IgD-negative memory B cell (primary cell): ENCODE measurements at regions not wholly inside any gene's neighbourhood (a gene's known extent, or its start where the extent isn't known, plus 50 kb on each side); places are given as distances from the start of the nearest gene placed in this dataset.

Experiments used
- H3K27ac Mint-ChIP-seq, 3 donors: one replicate each; pipeline ENCODE4 v1.8.0; 2020 to 2022; ENCODE audit warnings: mild to moderate bottlenecking in 3 of 3, mixed read lengths in 3 of 3, moderate library complexity in 1 of 3
- H3K27me3 Mint-ChIP-seq: one replicate; pipeline ENCODE4 v1.8.0; 2021; ENCODE audit warnings: mixed read lengths
- H3K36me3 Mint-ChIP-seq: one replicate; pipeline ENCODE4 v1.8.0; 2020; ENCODE audit warnings: mild to moderate bottlenecking, mixed read lengths
- H3K4me1 Mint-ChIP-seq, 3 donors: one replicate each; pipeline ENCODE4 v1.8.0; 2020 to 2022; ENCODE audit warnings: mixed read lengths in 3 of 3, mild to moderate bottlenecking in 1 of 3
- H3K4me3 Mint-ChIP-seq, 4 donors: one replicate each; pipeline ENCODE4 v1.8.0; 2020 to 2022; ENCODE audit warnings: mild to moderate bottlenecking in 4 of 4, mixed read lengths in 4 of 4, moderate library complexity in 3 of 4
- H3K9me3 Mint-ChIP-seq, 3 donors: one replicate each; pipeline ENCODE4 v1.8.0; 2020 to 2021; ENCODE audit warnings: mixed read lengths in 3 of 3, mild to moderate bottlenecking in 1 of 3

DNA sequence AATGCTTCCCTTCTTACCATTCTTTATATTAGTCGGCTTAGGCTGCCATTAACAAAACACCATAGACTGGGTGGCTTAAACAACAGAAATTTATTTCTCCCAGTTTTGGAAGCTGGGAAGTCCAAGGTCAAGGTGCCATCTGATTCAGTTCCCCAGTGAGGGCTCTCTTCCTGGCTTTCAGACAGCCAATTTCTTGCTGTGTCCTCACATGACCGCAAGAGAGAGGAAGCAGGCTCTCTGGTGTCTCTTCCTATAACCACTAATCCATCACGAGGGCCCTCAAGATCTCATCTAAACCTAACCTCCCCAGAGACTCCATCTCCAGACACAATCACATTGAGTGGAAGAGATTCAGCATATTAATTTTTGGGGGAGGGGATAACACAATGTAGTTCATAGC, 193.0 kb upstream of the SGK1 start:
- Mint-ChIP-seq H3K36me3 (peaks cover 1% of the 10 kb centered on the region), H3K9me3 (no peaks in the 10 kb centered on the region), H3K4me3 (no peak overlapping the region), H3K27me3 (no peaks in the 10 kb centered on the region), H3K27ac (no peak overlapping the region), H3K4me1 (peaks cover 3 to 11% (median 4%) of the 10 kb centered on the region in 3 donors)

DNA sequence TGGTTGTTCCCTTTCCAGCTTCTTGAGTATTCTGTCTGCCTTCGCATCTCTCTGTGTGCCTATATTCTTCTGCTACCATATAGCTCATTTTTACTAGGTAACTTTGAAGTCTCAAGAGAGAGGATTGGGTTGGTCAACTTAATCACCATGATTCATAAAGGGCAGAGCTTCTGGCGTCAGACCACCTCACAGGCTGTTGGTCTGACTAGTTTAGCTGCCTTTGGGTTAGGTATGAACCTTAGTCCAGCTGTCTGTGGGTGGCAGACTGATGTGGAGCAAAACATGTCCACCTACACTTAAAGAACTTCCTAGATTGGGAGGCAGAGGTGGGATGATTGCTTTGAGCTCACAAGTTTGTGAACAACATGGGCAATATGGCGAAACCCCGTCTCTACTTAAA, 192.2 kb upstream of the SGK1 start:
- Mint-ChIP-seq H3K4me3 (no peak overlapping the region), H3K4me1 (peaks cover 3 to 11% (median 4%) of the 10 kb centered on the region in 3 donors), H3K9me3 (no peaks in the 10 kb centered on the region), H3K27me3 (no peaks in the 10 kb centered on the region), H3K27ac (no peak overlapping the region), H3K36me3 (peaks cover 2% of the 10 kb centered on the region)

GRCh38 chr6:134508862-134509498, 191.1 kb upstream of the SGK1 start:
- H3K27me3 Mint-ChIP-seq, result no peaks in the 10 kb centered on the region
- H3K27ac Mint-ChIP-seq, result no peak overlapping the region
- H3K4me1 Mint-ChIP-seq, result peaks cover 3 to 11% (median 4%) of the 10 kb centered on the region in 3 donors
- H3K36me3 Mint-ChIP-seq, result peaks cover 2% of the 10 kb centered on the region
- no peak overlapping the region for H3K4me3 Mint-ChIP-seq
- no peaks in the 10 kb centered on the region for H3K9me3 Mint-ChIP-seq

- H3K4me3 Mint-ChIP-seq, result no peak overlapping the region
- no peaks in the 10 kb centered on the region for H3K9me3 Mint-ChIP-seq
- no peak overlapping the region for H3K27ac Mint-ChIP-seq
- H3K27me3 Mint-ChIP-seq, result no peaks in the 10 kb centered on the region
- peaks cover 2% of the 10 kb centered on the region for H3K36me3 Mint-ChIP-seq
- H3K4me1 Mint-ChIP-seq, result peaks cover 0 to 1% (median 0%) of the 10 kb centered on the region in 3 donors
Measured at GRCh38 chr6:134506162-134506561, 188.2 kb upstream of the SGK1 start.

- H3K4me1 Mint-ChIP-seq, result peaks cover 0 to 1% (median 0%) of the 10 kb centered on the region in 3 donors
- no peaks in the 10 kb centered on the region for H3K27me3 Mint-ChIP-seq
- peaks cover 0 to 2% (median 0%) of the 10 kb centered on the region in 3 donors for H3K9me3 Mint-ChIP-seq
- no peak overlapping the region for H3K27ac Mint-ChIP-seq
- H3K36me3 Mint-ChIP-seq, result peaks cover 2% of the 10 kb centered on the region
- H3K4me3 Mint-ChIP-seq, result no peak overlapping the region
Measured at GRCh38 chr6:134503585-134504281, 185.8 kb upstream of the SGK1 start.

DNA sequence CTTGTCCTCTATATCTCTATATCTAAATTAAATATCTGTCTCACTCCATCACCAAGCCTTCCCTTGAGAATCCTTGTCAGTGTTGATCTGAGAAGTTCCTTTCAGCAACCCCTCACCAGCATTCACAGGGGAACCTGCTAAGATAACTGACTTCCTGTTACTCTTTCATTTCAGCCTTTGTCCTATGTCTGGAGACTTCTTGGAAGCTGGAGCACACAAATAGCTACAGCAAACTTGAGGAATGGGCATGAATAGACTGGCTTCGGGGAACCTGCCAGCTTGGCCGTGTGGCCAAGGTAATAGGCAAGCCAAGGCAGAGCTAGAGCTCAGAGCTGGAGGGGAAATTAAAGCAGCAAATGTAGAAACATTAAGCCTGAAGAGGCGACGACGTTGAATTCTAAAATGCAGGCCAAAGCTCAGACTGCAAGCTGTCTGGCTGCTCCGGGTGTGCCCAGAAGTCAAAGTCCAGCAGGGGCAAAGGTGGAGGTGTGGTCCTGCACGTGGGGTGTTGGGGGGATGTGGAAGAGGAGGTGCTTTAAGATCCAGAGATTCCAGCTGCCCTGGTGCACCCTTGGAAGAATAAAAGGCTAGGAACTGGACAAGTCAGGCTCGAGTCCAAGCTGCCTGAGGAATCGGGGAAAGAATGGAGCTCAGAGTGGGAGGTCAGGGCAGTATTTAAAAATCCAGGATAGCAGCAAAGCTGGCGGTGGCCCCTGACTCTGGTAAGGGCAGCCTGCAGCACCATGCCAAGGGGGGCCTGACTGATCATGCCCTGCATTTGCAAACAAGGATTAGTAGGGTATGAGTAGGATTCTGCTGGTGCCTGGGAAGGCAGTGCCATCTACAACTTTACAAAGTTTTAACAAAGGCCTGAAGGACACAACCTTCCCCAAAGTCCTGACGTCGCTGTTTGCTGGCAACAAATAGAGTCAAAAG, 185.0 kb upstream of the SGK1 start:
- no peak overlapping the region for H3K4me3 Mint-ChIP-seq
- no peaks in the 10 kb centered on the region for H3K27me3 Mint-ChIP-seq
- H3K27ac Mint-ChIP-seq, result peak overlapping the region in 1 of 3 donors; percentile 78
- peaks cover 2% of the 10 kb centered on the region for H3K36me3 Mint-ChIP-seq
- peaks cover 0 to 2% (median 0%) of the 10 kb centered on the region in 3 donors for H3K9me3 Mint-ChIP-seq
- peaks cover 0 to 1% (median 0%) of the 10 kb centered on the region in 3 donors for H3K4me1 Mint-ChIP-seq

DNA sequence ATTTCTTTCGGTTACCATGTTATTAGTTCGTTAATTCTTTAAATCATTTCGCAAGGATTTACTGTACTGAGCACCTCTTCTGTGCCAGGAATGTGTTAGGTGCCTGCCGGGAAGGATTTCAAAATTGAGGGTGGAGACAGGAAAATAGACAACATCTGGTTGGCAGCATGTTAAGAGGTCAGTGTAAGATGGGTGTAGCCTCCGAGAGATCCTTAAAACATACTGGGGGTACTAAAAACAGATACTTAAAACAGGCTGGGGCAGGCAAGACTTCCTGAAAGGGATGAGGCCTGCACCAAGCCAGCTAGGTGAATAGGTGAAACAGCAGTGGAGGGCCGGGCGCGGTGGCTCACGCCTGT, 178.0 kb upstream of the SGK1 start:
- H3K9me3 Mint-ChIP-seq, result peaks cover 0 to 2% (median 0%) of the 10 kb centered on the region in 3 donors
- H3K27ac Mint-ChIP-seq, result no peak overlapping the region
- peaks cover 0 to 4% (median 0%) of the 10 kb centered on the region in 3 donors for H3K4me1 Mint-ChIP-seq
- no peaks in the 10 kb centered on the region for H3K36me3 Mint-ChIP-seq
- no peaks in the 10 kb centered on the region for H3K27me3 Mint-ChIP-seq
- H3K4me3 Mint-ChIP-seq, result no peak overlapping the region

- peaks cover 0 to 4% (median 0%) of the 10 kb centered on the region in 3 donors for H3K4me1 Mint-ChIP-seq
- no peaks in the 10 kb centered on the region for H3K9me3 Mint-ChIP-seq
- H3K27ac Mint-ChIP-seq, result no peak overlapping the region
- no peaks in the 10 kb centered on the region for H3K36me3 Mint-ChIP-seq
- no peak overlapping the region for H3K4me3 Mint-ChIP-seq
- no peaks in the 10 kb centered on the region for H3K27me3 Mint-ChIP-seq
Measured at GRCh38 chr6:134495203-134495889, 177.4 kb upstream of the SGK1 start.

- Mint-ChIP-seq H3K4me1 (peaks cover 0 to 4% (median 0%) of the 10 kb centered on the region in 3 donors), H3K36me3 (no peaks in the 10 kb centered on the region), H3K4me3 (no peak overlapping the region), H3K27me3 (no peaks in the 10 kb centered on the region), H3K9me3 (no peaks in the 10 kb centered on the region), H3K27ac (no peak overlapping the region)
Measured at GRCh38 chr6:134493789-134494188, 175.9 kb upstream of the SGK1 start.

DNA sequence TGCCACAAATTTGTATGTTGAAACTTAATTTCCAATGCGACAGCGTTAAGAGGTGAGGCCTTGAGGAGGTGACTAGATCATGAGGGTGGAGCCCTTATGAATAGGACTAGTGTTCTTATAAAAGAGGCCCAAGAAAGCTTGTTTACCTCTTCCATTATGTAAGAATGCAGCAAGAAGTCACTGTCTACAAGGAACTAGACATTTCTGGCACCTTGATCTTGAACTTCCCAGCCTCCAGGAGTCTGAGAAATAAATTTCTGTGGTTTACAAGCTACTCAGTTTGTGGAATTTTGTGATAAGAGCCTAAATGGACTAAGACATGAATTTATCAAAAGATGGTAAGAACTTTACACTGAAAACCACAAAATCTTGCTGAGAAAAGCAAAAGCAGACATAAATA, 173.6 kb upstream of the SGK1 start:
- Mint-ChIP-seq H3K27me3 (no peaks in the 10 kb centered on the region), H3K36me3 (peaks cover 3% of the 10 kb centered on the region), H3K4me3 (no peak overlapping the region)

GRCh38 chr6:134482593-134483270, 164.8 kb upstream of the SGK1 start:
- no peaks in the 10 kb centered on the region for H3K36me3 Mint-ChIP-seq
- H3K4me1 Mint-ChIP-seq, result peaks cover 0 to 4% (median 3%) of the 10 kb centered on the region in 3 donors
- H3K9me3 Mint-ChIP-seq, result peaks cover 0 to 4% (median 0%) of the 10 kb centered on the region in 3 donors
- H3K27me3 Mint-ChIP-seq, result no peaks in the 10 kb centered on the region
- H3K4me3 Mint-ChIP-seq, result no peak overlapping the region
- H3K27ac Mint-ChIP-seq, result no peak overlapping the region

More for the DNA sequence above, 173.6 kb upstream of the SGK1 start:
- Mint-ChIP-seq H3K9me3 (peaks cover 0 to 4% (median 0%) of the 10 kb centered on the region in 3 donors), H3K27ac (no peak overlapping the region), H3K4me1 (peaks cover 0 to 4% (median 0%) of the 10 kb centered on the region in 3 donors)

GRCh38 chr6:134481966-134482365, 164.1 kb upstream of the SGK1 start:
- peaks cover 0 to 4% (median 0%) of the 10 kb centered on the region in 3 donors for H3K9me3 Mint-ChIP-seq
- H3K36me3 Mint-ChIP-seq, result peaks cover 1% of the 10 kb centered on the region
- peaks cover 0 to 4% (median 3%) of the 10 kb centered on the region in 3 donors for H3K4me1 Mint-ChIP-seq
- H3K27ac Mint-ChIP-seq, result peak overlapping the region in 1 of 3 donors; percentile 63
- H3K27me3 Mint-ChIP-seq, result no peaks in the 10 kb centered on the region
- H3K4me3 Mint-ChIP-seq, result no peak overlapping the region

DNA sequence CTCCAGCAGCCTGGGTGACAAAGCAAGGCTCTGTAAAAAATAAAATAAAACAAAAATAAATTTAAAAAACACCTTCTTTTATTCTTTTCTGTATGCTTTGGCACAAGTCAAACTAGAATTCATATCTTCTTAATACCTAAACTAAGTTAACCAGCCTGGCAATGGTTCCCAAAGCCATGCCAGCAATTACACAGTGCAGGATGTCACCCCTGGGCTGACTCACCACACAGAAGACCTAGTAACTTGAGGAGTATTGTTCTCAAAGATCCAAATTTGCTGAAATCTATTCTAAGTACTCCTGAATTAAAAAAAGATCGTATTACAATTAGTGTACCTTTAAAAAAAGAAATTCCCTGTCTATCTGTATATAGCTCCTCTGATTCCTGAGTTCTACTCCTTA, 162.7 kb upstream of the SGK1 start:
- no peak overlapping the region for H3K4me3 Mint-ChIP-seq
- H3K27me3 Mint-ChIP-seq, result no peaks in the 10 kb centered on the region
- no peak overlapping the region for H3K27ac Mint-ChIP-seq
- H3K36me3 Mint-ChIP-seq, result peaks cover 1% of the 10 kb centered on the region
- H3K4me1 Mint-ChIP-seq, result peaks cover 0 to 4% (median 3%) of the 10 kb centered on the region in 3 donors
- H3K9me3 Mint-ChIP-seq, result no peaks in the 10 kb centered on the region

- no peak overlapping the region for H3K4me3 Mint-ChIP-seq
- H3K27ac Mint-ChIP-seq, result no peak overlapping the region
- peaks cover 0 to 4% (median 0%) of the 10 kb centered on the region in 3 donors for H3K4me1 Mint-ChIP-seq
- H3K36me3 Mint-ChIP-seq, result peaks cover 1% of the 10 kb centered on the region
- no peaks in the 10 kb centered on the region for H3K27me3 Mint-ChIP-seq
- H3K9me3 Mint-ChIP-seq, result no peaks in the 10 kb centered on the region
Measured at GRCh38 chr6:134478764-134479399, 161.0 kb upstream of the SGK1 start.
